ENCODE measurements at regions not wholly inside any gene's neighbourhood (a gene's known extent, or its start where the extent isn't known, plus 50 kb on each side); places are given as distances from the start of the nearest gene placed in this dataset.

DNA sequence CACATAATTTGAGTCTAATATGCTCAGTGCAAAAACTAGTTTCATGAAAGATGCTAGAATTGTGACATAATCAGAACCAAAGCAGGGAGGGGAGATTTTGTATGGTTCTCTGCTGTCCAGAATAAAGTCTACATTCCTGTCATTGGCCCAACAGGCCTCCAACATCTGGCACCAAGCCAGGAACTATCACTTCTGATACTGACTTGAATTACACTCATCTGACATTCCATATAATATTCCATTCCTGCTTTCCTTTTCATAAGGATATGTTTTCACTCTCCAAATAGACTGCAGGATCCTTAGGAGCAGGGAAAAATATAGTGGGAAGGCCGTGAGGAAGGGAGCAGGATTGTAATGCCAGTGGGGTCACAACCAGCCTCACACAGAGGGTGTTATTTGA lies 84.6 kb upstream of the BTN3A2 start:
- TF ChIP-seq CTCF (IDR thresholded peaks at IDR 0.05; ENCODE audit: borderline replicate concordance, extremely low read depth, low read length, poor library complexity, severe bottlenecking) (no peak), EZH2 (IDR thresholded peaks at IDR 0.05; ENCODE audit: borderline replicate concordance, low read depth, low read length, severe bottlenecking) (no peak)
